Gastrocnemius medialis (tissue), 4 donors: ENCODE measurements at regions not wholly inside any gene's neighbourhood (a gene's known extent, or its start where the extent isn't known, plus 50 kb on each side); places are given as distances from the start of the nearest gene placed in this dataset.

Source experiments
- ATAC-seq, 2 donors: fragments of 150-250 bp; one replicate each; pipeline ENCODE4 v1.9.1; 2016
- DNase-seq, 2 donors: peaks; one replicate each; pipeline ENCODE4 v3.0.0-alpha.2; 2019
- H3K27ac ChIP-seq, 4 donors: fragments of 200-600 bp; sonication (generic); 1 replicate in 1 of 4; 2 replicates in 3 of 4; pipeline ENCODE4 v1.5.1; 2016 to 2018; ENCODE audit warnings: mild to moderate bottlenecking in 2 of 4, moderate library complexity in 1 of 4
- H3K27me3 ChIP-seq, 3 donors: fragments of 200-600 bp; sonication (generic) in 2 of 3; 1 replicate in 1 of 3; 2 replicates in 2 of 3; pipeline versions ENCODE4 v1.5.1 to v1.6.0; 2016 to 2019; ENCODE audit warnings: mild to moderate bottlenecking in 1 of 3, moderate library complexity in 1 of 3
- H3K36me3 ChIP-seq, 2 donors: fragments of 200-600 bp; sonication (generic) in 1 of 2; one replicate each; pipeline ENCODE4 v1.5.1; 2017 to 2018
- H3K4me1 ChIP-seq, 2 donors: fragments of 200-600 bp; sonication (generic) in 1 of 2; one replicate each; pipeline ENCODE4 v1.5.1; 2016 to 2017; ENCODE audit warnings: mild to moderate bottlenecking in 2 of 2
- H3K4me3 ChIP-seq, 4 donors: fragments of 200-600 bp; sonication (generic) in 3 of 4; 1 replicate in 1 of 4; 2 replicates in 3 of 4; pipeline ENCODE4 v1.5.1; 2016 to 2019; ENCODE audit warnings: mild to moderate bottlenecking in 2 of 4
- H3K9me3 ChIP-seq, 3 donors: fragments of 200-600 bp; sonication (generic) in 2 of 3; 1 replicate in 1 of 3; 2 replicates in 2 of 3; pipeline ENCODE4 v1.5.1; 2016 to 2019
- CTCF ChIP-seq, 5 experiments: fragments of 450-650 bp in 3 of 5; fragments of 200-600 bp in 2 of 5; sonication (generic) in 2 of 5; IDR thresholded peaks in 4 of 5; conservative IDR thresholded peaks in 1 of 5; 1 replicate in 4 of 5; 2 replicates in 1 of 5; pipeline ENCODE4 v1.5.1; 2016 to 2019; ENCODE audit warnings: antibody characterized with exemption in 5 of 5, mild to moderate bottlenecking in 3 of 5, moderate library complexity in 3 of 5
- POLR2A ChIP-seq, 2 donors: fragments of 450-650 bp; IDR thresholded peaks; one replicate each; pipeline ENCODE4 v1.6.1; 2017; ENCODE audit warnings: antibody characterized with exemption in 2 of 2, mild to moderate bottlenecking in 2 of 2, moderate library complexity in 2 of 2
- in situ Hi-C, 4 donors: fragments of 200-750 bp; cut with MboI; loops; one replicate each; pipeline versions ENCODE4 v1.15.0 to v1.8.0; 2017; ENCODE audit warnings: low sequenced_read_pairs in 4 of 4
- intact Hi-C: fragments of 100-400 bp; cut with DNase I; formaldehyde crosslinking; loops from one replicate; pipeline ENCODE4 v1.15.1; 2023; ENCODE audit warnings: low total_unique reads

- no peaks in the 10 kb centered on the region for H3K4me1 ChIP-seq
- no peaks in the 10 kb centered on the region for H3K36me3 ChIP-seq
- no peaks in the 10 kb centered on the region for H3K9me3 ChIP-seq
- no peak for ATAC-seq
- H3K4me3 ChIP-seq = no peak overlapping the region
- no peaks in the 10 kb centered on the region for H3K27me3 ChIP-seq
- intact Hi-C loops (no loop called here), in situ Hi-C loops (no loop called here)
- no peak overlapping the region for H3K27ac ChIP-seq
- no peak for TF ChIP-seq CTCF (IDR thresholded peaks at IDR 0.05 in 4 of 5, conservative IDR thresholded peaks at IDR 0.05 in 1 of 5)
- no peak for TF ChIP-seq POLR2A (IDR thresholded peaks at IDR 0.05)
- DNase-seq = no peak
These were observed 1265.4 kb upstream of the ADGRB3 start for GRCh38 chr6:67369679-67370078.

- TF ChIP-seq POLR2A (IDR thresholded peaks at IDR 0.05) (no peak), CTCF (IDR thresholded peaks at IDR 0.05 in 4 of 5, conservative IDR thresholded peaks at IDR 0.05 in 1 of 5) (no peak)
- intact Hi-C loops (no loop called here), in situ Hi-C loops (no loop called here)
- Histone ChIP-seq H3K36me3 (no peaks in the 10 kb centered on the region), H3K9me3 (no peaks in the 10 kb centered on the region), H3K4me3 (no peak overlapping the region), H3K4me1 (no peaks in the 10 kb centered on the region), H3K27ac (no peak overlapping the region), H3K27me3 (no peaks in the 10 kb centered on the region)
- ATAC-seq (no peak), DNase-seq (no peak)
These were observed 1272.1 kb upstream of the ADGRB3 start for GRCh38 chr6:67362976-67363375.

GRCh38 chr6:67361264-67361663 is 1273.8 kb upstream of the ADGRB3 start:
- intact Hi-C loops (no loop called here), in situ Hi-C loops (no loop called here)
- no peaks in the 10 kb centered on the region for H3K36me3 ChIP-seq
- DNase-seq (no peak), ATAC-seq (no peak)
- TF ChIP-seq POLR2A (IDR thresholded peaks at IDR 0.05) (no peak), CTCF (IDR thresholded peaks at IDR 0.05 in 4 of 5, conservative IDR thresholded peaks at IDR 0.05 in 1 of 5) (no peak)
- no peaks in the 10 kb centered on the region for H3K27me3 ChIP-seq
- no peaks in the 10 kb centered on the region for H3K4me1 ChIP-seq
- no peaks in the 10 kb centered on the region for H3K9me3 ChIP-seq
- no peak overlapping the region for H3K27ac ChIP-seq
- H3K4me3 ChIP-seq = no peak overlapping the region

- Histone ChIP-seq H3K27ac (no peak overlapping the region), H3K27me3 (no peaks in the 10 kb centered on the region), H3K9me3 (no peaks in the 10 kb centered on the region), H3K4me3 (no peak overlapping the region), H3K4me1 (no peaks in the 10 kb centered on the region), H3K36me3 (no peaks in the 10 kb centered on the region)
- TF ChIP-seq POLR2A (IDR thresholded peaks at IDR 0.05) (no peak), CTCF (IDR thresholded peaks at IDR 0.05 in 4 of 5, conservative IDR thresholded peaks at IDR 0.05 in 1 of 5) (no peak)
- no peak for ATAC-seq
- DNase-seq = no peak
- intact Hi-C loops = no loop called here
- in situ Hi-C loops = no loop called here
These were observed 1276.8 kb upstream of the ADGRB3 start for GRCh38 chr6:67358241-67358640.

- ATAC-seq = no peak
- no peak overlapping the region for H3K4me3 ChIP-seq
- no peak for DNase-seq
- no peaks in the 10 kb centered on the region for H3K4me1 ChIP-seq
- no peaks in the 10 kb centered on the region for H3K9me3 ChIP-seq
- in situ Hi-C loops (no loop called here), intact Hi-C loops (no loop called here)
- H3K36me3 ChIP-seq = no peaks in the 10 kb centered on the region
- TF ChIP-seq CTCF (IDR thresholded peaks at IDR 0.05 in 4 of 5, conservative IDR thresholded peaks at IDR 0.05 in 1 of 5) (no peak), POLR2A (IDR thresholded peaks at IDR 0.05) (no peak)
- no peaks in the 10 kb centered on the region for H3K27me3 ChIP-seq
- H3K27ac ChIP-seq = no peak overlapping the region
These were observed 1281.2 kb upstream of the ADGRB3 start for GRCh38 chr6:67353861-67354260.
